WI38 (cell line): ENCODE measurements at regions not wholly inside any gene's neighbourhood (a gene's known extent, or its start where the extent isn't known, plus 50 kb on each side); places are given as distances from the start of the nearest gene placed in this dataset.
"Not testable (repeated sequence)": the region's sequence is repeated elsewhere in the genome, so short reads cannot be mapped to it uniquely, and the experiment has no call there.

ENCODE experiments used
- H3K4me3 ChIP-seq: 2 replicates; pipeline ENCODE4 v1.5.1; 2011; ENCODE audit warnings: low read depth, mild to moderate bottlenecking, control low read depth, low read length
- TF ChIP-seq, protein P1 (sequence below): IDR thresholded peaks from 2 replicates; pipeline ENCODE4 v1.5.1; 2012; ENCODE audit warnings: low read depth, mild to moderate bottlenecking, control low read depth, low read length

DNA sequence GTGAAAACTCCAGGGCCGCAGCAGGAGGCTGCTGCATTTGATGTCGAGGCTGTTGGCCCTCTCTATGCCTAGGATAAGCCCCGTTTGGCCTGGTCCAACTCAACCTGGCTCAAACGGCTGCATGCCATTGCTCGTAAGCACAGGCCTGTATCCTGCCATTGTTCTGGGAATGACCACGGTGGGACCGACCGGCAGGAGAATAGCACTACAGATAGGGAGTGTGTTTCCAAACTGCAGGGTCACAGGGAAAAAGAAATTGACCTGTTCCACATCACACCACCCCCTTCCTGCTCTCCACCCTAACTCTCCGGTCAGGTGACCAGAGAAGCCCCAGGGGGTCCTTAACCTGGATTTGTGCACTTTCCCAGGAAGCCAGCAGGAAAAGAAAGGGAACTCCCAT, 278.7 kb upstream of the KLF4 start:
- no peak overlapping the region for H3K4me3 ChIP-seq
- TF ChIP-seq, protein P1, sequence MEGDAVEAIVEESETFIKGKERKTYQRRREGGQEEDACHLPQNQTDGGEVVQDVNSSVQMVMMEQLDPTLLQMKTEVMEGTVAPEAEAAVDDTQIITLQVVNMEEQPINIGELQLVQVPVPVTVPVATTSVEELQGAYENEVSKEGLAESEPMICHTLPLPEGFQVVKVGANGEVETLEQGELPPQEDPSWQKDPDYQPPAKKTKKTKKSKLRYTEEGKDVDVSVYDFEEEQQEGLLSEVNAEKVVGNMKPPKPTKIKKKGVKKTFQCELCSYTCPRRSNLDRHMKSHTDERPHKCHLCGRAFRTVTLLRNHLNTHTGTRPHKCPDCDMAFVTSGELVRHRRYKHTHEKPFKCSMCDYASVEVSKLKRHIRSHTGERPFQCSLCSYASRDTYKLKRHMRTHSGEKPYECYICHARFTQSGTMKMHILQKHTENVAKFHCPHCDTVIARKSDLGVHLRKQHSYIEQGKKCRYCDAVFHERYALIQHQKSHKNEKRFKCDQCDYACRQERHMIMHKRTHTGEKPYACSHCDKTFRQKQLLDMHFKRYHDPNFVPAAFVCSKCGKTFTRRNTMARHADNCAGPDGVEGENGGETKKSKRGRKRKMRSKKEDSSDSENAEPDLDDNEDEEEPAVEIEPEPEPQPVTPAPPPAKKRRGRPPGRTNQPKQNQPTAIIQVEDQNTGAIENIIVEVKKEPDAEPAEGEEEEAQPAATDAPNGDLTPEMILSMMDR = no peak

DNA sequence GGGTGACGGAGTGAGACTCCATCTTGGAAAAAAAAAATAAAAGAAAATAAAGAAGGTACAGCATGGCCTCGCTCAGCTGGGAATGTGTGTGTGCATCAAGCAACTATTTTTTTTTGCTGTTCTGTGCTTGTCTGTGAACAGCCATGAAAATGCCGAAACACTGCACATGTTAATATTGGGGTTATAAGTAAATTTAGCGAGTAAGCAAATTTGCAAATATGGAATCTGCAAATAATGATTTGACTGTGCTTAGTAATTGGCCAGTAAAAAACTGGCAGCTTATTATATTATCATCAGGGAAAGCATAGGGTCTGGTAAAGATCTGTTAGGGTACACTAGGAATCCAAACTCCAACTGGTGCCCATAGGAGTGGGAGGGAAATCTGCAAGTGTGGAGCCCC, 278.1 kb upstream of the KLF4 start:
- H3K4me3 ChIP-seq = no peak overlapping the region
- TF ChIP-seq, protein P1 = no peak

DNA sequence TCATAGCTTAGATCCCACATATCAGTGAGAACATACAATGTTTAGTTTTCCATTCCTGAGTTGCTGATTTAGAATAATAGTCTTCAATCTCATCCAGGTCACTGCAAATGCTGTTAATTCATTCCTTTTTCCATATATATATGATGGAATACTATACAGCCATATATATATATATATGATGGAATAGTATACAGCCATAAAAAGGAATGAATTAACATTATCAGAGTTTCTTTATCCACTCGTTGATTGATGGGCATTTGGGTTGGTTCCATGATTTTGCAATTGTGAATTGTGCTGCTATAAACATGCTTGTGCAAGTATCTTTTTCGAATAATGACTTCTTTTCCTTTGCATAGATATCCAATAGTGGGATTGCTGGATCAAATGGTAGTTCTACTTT, 273.9 kb upstream of the KLF4 start:
- H3K4me3 ChIP-seq = not testable (repeated sequence)

DNA sequence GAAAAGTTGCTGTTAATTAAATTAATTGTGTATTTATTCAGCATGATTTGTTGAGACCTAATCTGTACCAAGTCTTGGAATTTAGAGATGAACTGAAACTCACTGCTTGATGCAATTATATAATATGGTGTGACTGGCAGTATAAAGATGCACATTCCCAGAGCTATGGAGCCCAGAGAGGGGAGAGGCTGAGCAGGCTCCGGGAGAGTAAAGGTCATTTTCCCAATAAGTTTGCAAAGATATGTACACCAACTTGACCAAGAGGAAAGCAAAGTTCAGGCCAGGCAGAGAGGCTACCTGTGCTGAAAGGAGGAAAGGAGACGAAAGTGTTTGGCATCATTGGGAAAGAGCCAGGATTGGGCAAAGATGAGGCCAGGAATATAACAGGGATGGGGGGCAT, 271.7 kb upstream of the KLF4 start:
- no peak overlapping the region for H3K4me3 ChIP-seq
- TF ChIP-seq, protein P1 = no peak

DNA sequence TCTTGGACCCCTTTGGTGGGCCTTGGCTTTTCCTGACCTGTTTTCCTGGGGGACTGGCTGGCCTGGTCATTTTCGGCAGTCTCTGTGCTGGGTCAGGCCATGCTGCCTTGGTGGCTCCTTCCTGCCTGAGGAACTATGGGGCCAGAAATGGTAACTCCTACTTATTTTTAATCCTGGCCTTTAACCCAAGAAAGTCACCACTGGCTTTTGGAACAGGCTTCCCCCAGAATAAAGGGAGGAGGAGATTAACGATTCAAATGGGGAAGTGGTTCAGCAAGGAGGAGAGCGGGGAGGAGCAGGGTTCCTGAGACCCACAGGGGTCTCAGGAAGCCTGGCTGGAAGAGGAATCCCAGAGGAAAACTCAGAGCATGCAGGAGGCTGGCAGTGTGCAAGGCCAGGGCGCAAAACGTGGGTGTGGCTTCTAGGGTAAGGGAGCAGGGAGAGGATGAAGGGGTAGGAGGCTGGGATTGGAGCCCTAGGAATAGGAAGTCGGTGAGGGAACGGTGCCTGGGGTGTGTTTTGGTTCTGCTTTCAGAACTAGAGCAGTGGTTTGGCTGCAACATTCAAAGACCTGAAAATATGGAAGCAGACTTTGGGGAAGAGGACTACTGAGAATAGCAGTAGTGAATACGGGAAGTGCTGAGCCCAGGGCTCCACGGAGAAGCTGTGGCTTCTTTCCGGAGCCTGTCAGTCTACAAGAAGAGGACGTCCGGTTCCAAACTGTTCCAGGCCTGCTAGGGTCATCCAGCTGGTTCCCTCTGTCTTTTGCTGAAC, 271.1 kb upstream of the KLF4 start:
- TF ChIP-seq, protein P1 = no peak
- H3K4me3 ChIP-seq = no peak overlapping the region

DNA sequence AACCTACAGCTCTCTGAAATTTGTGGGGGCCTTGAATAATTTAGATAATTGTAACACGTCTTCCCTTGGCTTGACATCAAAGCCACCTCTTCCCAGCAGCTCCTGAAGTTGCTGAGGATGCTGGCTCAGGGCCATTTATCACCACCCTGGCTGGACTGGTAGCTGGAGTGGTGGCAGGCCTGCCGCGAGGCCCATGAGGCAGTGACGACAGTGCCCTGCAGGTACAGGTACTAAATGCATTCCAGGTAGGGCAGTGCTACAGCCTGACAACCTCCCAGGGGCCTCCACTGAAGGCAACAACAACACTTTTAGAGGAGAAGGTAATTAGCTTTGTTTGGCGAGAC, 270.2 kb upstream of the KLF4 start:
- TF ChIP-seq, protein P1 = no peak
- no peak overlapping the region for H3K4me3 ChIP-seq

DNA sequence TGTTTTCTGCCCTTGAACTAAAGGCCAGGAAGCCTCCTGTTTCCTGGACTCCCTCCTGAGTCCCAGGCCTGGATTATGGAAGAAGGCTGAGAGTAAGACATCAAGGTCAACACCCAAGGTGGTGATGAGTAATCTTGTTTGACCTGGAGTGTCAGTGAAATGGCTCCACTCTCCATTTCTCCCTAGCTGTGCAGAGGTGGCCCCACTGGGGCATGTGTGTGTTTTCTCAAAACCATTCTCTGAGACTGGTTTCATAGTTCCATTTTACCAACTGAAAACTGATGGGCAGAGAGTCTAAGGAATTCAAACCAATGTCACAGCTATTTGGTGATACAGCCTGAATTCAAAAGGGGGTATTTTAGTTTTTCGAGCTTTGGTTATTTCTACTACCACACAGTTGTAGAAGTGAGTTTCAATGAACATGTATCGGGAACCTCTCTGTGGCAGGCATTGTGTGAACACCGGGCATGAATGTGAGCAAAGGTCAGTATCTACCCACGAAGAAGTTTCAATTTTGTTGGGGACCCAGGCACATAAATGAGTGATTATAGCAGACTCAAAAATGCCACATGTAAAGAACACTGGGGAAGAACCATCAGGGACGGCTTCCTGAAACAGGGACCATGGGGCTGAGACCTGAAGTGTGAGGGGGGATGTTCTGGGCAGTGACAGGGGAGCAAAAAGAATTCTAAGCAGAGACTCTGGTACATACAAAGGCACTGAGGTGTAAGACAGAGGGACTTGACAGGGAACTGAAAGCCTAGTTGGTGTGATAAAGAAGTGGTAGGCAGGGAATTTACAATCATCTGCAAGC, 269.6 kb upstream of the KLF4 start:
- H3K4me3 ChIP-seq = no peak overlapping the region
- TF ChIP-seq, protein P1 = no peak
